ENCODE measurements at regions not wholly inside any gene's neighbourhood (a gene's known extent, or its start where the extent isn't known, plus 50 kb on each side); places are given as distances from the start of the nearest gene placed in this dataset.
"Not testable (repeated sequence)": the region's sequence is repeated elsewhere in the genome, so short reads cannot be mapped to it uniquely, and the experiment has no call there.

- not testable (repeated sequence) for TF ChIP-seq POLR2A, CTCF (IDR thresholded peaks at IDR 0.05)
Measured at GRCh38 chr1:149355748-149356147, 119.1 kb upstream of the NBPF19 start.

All from uterus (tissue), 2 donors.